Mucosa of gallbladder (tissue), 1 donor: ENCODE measurements at regions not wholly inside any gene's neighbourhood (a gene's known extent, or its start where the extent isn't known, plus 50 kb on each side); places are given as distances from the start of the nearest gene placed in this dataset.

Experiments
- DNase-seq: peaks from one replicate; pipeline ENCODE4 v3.0.0-alpha.2; 2020; ENCODE audit warnings: low spot score
- donor health status: DM: no; HTN: no; CAD: no.

DNA sequence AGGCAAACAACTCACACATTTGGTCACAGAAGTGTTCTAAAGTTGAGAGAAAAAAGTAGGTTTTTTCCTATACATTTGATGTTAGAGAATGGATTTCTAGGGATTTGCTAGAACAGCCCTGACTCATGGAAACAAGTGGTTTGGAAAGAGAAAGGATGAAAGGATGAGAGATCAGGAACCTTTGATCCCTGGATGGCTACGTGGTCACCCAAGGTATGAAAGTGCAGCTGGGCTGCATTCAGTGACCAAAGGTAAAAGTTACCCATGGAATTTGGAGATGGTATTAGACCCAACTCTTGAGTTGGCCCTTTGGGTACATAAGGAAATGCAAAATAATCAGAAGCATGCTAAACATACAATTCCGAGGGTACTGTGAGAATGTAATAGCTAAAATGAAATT is 61.3 kb upstream of the SPIN1 start:
- DNase-seq: no peak

GRCh38 chr9:88326015-88326414 is 62.2 kb upstream of the SPIN1 start:
- DNase-seq: no peak

DNA sequence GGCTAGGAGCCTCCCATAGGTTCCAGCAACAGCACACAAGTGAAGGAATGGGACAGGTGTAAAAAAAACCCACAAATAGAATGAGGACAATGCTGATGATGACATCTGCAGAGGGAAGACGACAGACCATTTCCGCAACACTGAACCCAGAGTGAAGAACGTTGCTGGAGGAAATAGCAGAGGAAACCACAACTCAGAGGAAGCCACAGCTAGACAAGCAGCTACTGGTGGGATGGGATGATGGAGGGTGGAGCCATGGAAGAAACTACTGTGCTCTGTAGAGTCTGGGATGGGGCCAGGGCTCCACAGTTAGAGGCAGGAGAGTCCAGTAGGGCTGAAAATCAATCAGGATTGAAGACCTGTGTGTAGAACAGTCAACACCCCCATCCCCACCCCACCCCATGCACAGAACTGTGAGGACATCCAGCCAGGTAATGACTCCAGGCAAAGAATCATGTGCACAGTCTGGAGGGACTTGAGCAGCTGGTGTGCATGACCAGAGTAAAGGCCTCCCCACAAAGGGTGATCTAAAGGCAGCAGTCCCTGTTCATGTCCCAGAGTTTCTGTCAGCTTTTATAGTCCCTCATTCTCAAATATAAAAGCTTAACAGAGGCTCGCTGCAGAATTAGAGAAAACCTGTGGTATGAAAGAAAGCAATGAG is 65.2 kb upstream of the SPIN1 start:
- peak; percentile 33 for DNase-seq

DNA sequence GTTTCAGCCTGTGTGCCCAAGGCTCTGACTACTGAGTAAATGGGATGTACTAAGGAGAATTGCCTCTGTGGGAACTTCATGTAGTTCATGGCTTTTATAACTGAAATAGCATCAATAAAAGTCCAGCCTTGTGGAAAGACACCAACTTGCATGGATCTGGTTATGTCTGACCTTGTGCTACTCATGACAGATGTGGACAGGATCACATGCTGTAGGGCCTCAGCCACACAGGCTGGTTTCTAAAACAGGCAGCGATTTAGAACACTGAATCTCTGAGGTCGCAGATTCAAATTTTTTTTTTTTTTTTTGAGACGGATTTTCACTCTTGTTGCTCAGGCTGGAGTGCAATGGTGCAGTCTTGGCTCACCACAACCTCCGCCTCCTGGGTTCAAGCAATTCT is 66.5 kb upstream of the SPIN1 start:
- no peak for DNase-seq

- DNase-seq: no peak
Observed at GRCh38 chr9:88320748-88321415, 67.4 kb upstream of the SPIN1 start.

- no peak for DNase-seq
Observed at GRCh38 chr9:88319936-88320747, 68.1 kb upstream of the SPIN1 start.

- no peak for DNase-seq
Observed at GRCh38 chr9:88313364-88314220, 74.7 kb upstream of the SPIN1 start.

- no peak for DNase-seq
Observed at GRCh38 chr9:88312517-88313103, 75.6 kb upstream of the SPIN1 start.

DNA sequence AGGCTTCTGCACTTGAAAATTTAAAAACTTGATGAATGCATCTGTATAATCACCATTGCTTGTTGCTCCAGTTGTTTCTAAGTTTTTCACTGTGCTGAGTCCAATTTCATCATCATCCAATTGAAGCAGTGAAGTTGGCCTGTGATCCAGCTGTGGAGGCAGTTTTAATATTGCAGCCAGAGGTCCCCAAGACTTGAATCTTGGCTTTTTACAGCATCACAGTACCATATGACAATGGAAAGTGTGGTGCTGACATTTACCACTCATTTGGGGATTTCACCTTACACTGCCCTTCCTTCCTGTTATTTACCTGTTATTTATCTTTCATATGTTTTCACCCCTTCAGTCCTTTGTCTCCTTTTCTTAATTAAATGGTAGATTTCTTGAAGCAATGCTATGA is 76.2 kb upstream of the SPIN1 start:
- no peak for DNase-seq

- DNase-seq: no peak
Observed at GRCh38 chr9:88310310-88310980, 77.8 kb upstream of the SPIN1 start.

DNA sequence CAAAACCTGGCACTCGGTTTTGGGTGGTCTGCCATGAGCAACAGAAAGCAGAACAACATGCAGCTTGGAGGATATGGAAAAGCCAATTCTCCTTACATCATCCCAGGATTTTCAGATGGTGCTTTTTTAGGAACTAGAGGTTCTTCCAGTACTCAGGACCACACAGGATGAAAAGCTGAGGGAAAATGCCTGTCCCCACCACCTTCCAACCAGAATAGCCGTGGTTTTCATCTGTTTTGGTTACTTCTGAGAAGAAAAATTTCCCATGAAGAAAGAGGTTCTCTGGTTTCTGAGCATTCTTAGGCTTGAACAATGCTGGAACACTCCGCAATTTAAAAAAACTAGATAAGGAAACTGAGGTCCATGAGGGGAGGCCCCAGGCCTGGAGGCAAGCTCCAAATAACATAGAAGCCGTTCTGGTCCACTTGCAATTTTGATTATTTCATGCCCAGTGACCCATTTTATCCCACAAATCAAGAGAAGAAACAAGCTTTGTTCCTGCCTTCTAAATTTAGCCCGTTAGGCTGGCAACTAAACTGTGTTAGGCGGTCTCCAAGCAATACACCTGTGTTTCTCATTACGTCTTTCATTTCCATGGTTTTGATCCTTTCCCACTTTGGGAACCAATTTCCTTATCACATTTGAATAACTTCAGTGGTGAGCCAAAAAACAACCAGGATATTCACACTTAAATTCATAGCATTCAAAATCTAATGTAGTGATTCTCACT is 79.2 kb upstream of the SPIN1 start:
- DNase-seq: no peak

DNA sequence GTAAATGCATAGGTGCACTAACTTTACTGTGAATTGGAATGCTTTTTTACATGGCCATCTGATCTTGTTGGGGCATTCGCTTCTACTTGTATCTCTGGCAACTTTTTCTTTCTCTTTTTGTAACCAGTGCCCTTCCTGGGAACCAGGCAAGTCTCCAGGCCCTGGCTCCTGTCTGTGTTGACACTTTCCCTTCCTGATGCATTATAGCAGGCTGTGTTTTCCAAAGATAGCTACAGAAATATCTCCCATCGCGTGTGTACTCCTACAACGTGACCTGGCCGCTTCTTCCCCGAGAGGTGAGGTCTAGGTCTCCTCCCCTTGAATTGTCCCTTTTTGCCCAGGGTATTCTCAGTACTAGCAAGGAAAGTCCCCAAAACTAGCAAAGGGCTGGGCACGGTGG is 81.1 kb upstream of the SPIN1 start:
- DNase-seq: no peak

DNA sequence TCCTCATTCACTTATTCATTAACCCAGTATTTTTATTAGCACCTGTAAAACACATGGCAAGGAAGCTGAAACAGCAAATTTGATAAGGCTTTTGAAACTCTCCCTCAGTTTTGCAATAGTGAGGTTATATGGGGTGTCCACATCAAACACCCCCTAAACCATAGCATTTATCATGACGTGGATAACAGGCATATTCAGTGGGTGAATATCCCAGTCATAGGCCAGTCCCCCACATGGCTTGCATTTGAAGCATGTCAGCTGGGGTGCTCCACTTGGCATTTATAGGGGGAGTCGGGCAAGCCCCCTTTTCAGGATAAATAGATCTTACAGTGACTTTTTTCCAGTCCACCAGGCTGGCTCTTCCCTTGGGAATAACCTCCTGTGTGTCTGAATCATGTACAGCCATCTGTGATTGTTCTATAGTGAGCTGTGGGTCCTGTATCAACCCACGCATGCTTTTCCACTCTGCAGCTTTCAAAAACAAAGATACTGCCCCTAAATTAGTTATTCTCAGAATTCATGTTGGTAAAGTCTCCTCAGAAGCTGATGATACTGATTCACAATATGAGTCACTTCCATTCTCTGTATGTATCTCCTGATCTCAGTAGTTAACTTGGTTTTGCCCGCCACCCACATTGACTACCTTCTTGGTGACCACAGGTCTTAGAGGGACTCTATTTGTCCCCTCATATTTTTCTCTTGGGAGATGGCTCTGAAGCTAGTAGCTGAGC is 84.4 kb upstream of the SPIN1 start:
- DNase-seq: no peak

DNA sequence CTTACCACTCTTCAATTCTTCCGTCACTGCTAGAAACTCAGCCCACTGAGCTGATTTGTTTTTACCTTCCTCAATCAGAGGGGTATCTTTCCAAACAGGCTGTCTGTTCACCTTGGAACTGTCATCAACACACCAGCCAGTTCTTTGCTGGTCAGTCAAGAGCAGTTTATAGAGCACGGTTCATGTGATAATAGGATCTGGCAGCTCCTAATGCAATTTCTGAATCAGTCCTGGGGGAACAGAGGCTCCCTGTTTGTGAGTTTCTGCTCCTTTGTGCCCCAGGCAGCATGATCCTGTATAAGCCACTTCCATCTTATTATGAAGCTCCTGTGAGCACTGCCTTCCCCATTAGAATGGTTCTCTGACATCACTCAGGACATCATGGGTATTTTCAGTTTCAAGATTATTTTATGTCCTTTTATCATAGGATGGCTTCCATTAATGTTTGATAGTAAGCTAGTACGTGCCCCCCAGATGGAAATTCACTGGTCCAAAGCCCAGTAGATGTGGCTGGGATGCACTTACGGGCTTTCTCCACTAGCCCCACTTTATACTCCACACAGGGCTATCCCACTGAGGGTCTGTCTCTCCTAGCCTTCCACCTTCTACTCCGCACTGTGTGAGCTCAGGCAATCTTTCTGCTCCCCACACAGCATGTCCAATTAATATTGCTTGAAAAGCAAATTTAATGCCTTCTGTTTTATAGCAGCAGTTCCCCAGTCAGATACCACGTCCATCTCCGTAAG is 85.5 kb upstream of the SPIN1 start:
- no peak for DNase-seq

DNA sequence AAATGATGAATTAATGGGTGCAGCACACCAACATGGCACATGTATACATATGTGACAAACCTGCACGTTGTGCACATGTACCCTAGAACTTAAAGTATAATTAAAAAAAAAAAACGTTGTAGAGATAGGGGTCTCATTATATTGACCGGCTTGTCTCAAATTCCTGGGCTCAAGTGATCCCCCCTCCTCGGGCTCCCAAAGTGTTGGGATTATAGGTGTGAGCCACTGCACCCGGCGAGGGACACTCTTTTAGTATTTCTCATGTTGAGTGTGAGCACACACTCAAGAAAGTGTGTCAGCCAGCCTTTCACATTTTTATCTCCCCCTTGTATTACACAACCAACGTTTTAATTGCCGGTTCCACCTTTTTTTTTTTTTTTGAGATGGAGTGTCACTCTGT is 87.7 kb upstream of the SPIN1 start:
- DNase-seq: no peak

- DNase-seq: no peak
Observed at GRCh38 chr9:88291856-88292255, 96.4 kb upstream of the SPIN1 start.

- no peak for DNase-seq
Observed at GRCh38 chr9:88291056-88291455, 97.2 kb upstream of the SPIN1 start.

- no peak for DNase-seq
Observed at GRCh38 chr9:88289532-88289931, 98.7 kb upstream of the SPIN1 start.

- DNase-seq: no peak
Observed at GRCh38 chr9:88287972-88288371, 100.3 kb upstream of the SPIN1 start.
